K562 (cell line): ENCODE measurements at regions not wholly inside any gene's neighbourhood (a gene's known extent, or its start where the extent isn't known, plus 50 kb on each side); places are given as distances from the start of the nearest gene placed in this dataset.

ENCODE experiments used
- CBX3 ChIP-seq, 2 experiments: IDR thresholded peaks; 1 replicate in 1 of 2; 2 replicates in 1 of 2; pipeline ENCODE4 v1.6.1; 2012; ENCODE audit warnings: inconsistent platforms in 2 of 2, low read length in 2 of 2, borderline replicate concordance in 1 of 2, control low read depth in 1 of 2
- CBX5 ChIP-seq: IDR thresholded peaks from 2 replicates; pipeline ENCODE4 v1.6.1; 2014; ENCODE audit warnings: low read depth, borderline replicate concordance
- CEBPB ChIP-seq: fragments of 450-650 bp; IDR thresholded peaks from 2 replicates; pipeline ENCODE4 v1.6.1; 2016; ENCODE audit warnings: missing genetic modification characterization, missing compliant biosample characterization
- CTCF ChIP-seq, 3 experiments: IDR thresholded peaks in 2 of 3; conservative IDR thresholded peaks in 1 of 3; 2 replicates each; pipeline ENCODE4 v1.5.1; 2011 to 2012; ENCODE audit warnings: low read length in 3 of 3, mild to moderate bottlenecking in 3 of 3, control low read depth in 2 of 3, improper control_type of control experiment in 1 of 3, inconsistent platforms in 1 of 3, low read depth in 1 of 3, mixed read lengths in 1 of 3, moderate library complexity in 1 of 3; ENCODE audit not compliant: insufficient read depth in 2 of 3
- E2F4 ChIP-seq: sonication (generic); formaldehyde crosslinking; IDR thresholded peaks from 2 replicates; pipeline ENCODE4 v1.8.0; 2022; ENCODE audit warnings: mild to moderate bottlenecking, low read depth, missing genetic modification reagents
- E2F5 ChIP-seq: sonication (generic); formaldehyde crosslinking; IDR thresholded peaks from 2 replicates; pipeline ENCODE4 v1.8.0; 2022; ENCODE audit warnings: mild to moderate bottlenecking, missing genetic modification reagents
- FOXP1 ChIP-seq: sonication (generic); formaldehyde crosslinking; IDR thresholded peaks from 2 replicates; pipeline ENCODE4 v1.8.0; 2022; ENCODE audit warnings: mild to moderate bottlenecking, missing genetic modification reagents
- MAX ChIP-seq: sonication (generic); formaldehyde crosslinking; IDR thresholded peaks from 2 replicates; pipeline ENCODE4 v1.9.0; 2022; ENCODE audit warnings: mild to moderate bottlenecking, missing genetic modification reagents
- SRSF9 ChIP-seq: fragments of 200-400 bp; formaldehyde crosslinking; IDR thresholded peaks from 2 replicates; pipeline ENCODE4 v1.6.1; 2017; ENCODE audit warnings: low read depth, low read length, borderline replicate concordance
- YY1 ChIP-seq, 3 experiments: IDR thresholded peaks; 2 replicates each; pipeline ENCODE4 v1.6.1; 2011; ENCODE audit warnings: low read length in 2 of 3, mild to moderate bottlenecking in 2 of 3, moderate library complexity in 2 of 3, borderline replicate concordance in 1 of 3, control low read depth in 1 of 3, low read depth in 1 of 3; ENCODE audit not compliant: insufficient read depth in 3 of 3, insufficient replicate concordance in 2 of 3, control insufficient read depth in 1 of 3, insufficient read length in 1 of 3; ENCODE audit errors: extremely low read depth in 1 of 3
- ZNF140 ChIP-seq: fragments of 250-450 bp; sonication (Bioruptor Pico); IDR thresholded peaks from 2 replicates; pipeline ENCODE4 v1.8.0; 2021; ENCODE audit warnings: moderate library complexity, mild to moderate bottlenecking, inconsistent platforms
- ZNF384 ChIP-seq: IDR thresholded peaks from 2 replicates; pipeline ENCODE4 v1.6.1; 2012; ENCODE audit warnings: low read depth, low read length, improper control_type of control experiment
- ZNF696 ChIP-seq: fragments of 250-450 bp; sonication (Bioruptor Pico); conservative IDR thresholded peaks from 2 replicates; pipeline ENCODE4 v1.4.0; 2020; ENCODE audit warnings: mild to moderate bottlenecking, moderate library complexity

GRCh38 chrX:115490814-115491213 lies 70.2 kb upstream of the PLS3 start:
- TF ChIP-seq MAX (CRISPR knock-in tag) (no peak), ZNF696 (CRISPR knock-in tag) (no peak), E2F4 (CRISPR knock-in tag) (no peak), CBX3 (IDR thresholded peaks at IDR 0.05; ENCODE audit: borderline replicate concordance in 1 of 2, low read length in 2 of 2) (no peak), ZNF140 (CRISPR knock-in tag) (no peak), FOXP1 (no peak), YY1 (IDR thresholded peaks at IDR 0.05; ENCODE audit: borderline replicate concordance in 1 of 3, control insufficient read depth in 1 of 3, extremely low read depth in 1 of 3, insufficient read depth in 3 of 3, insufficient read length in 1 of 3, insufficient replicate concordance in 2 of 3, low read depth in 1 of 3, low read length in 2 of 3) (no peak), E2F5 (no peak), CTCF (IDR thresholded peaks at IDR 0.05 in 2 of 3, conservative IDR thresholded peaks at IDR 0.05 in 1 of 3; ENCODE audit: insufficient read depth in 2 of 3, low read depth in 1 of 3, low read length in 3 of 3) (no peak), CBX5 (no peak), CEBPB (no peak), SRSF9 (no peak), ZNF384 (no peak)
